IMR-90 (cell line): ENCODE measurements at regions not wholly inside any gene's neighbourhood (a gene's known extent, or its start where the extent isn't known, plus 50 kb on each side); places are given as distances from the start of the nearest gene placed in this dataset.

Experiments used
- ATAC-seq: fragments of 200-7000 bp; cut with Tn5 transposase; 2 replicates; pipeline ENCODE4 v1.9.1; 2020; ENCODE audit warnings: low read depth, mild to moderate bottlenecking, moderate library complexity
- BruUV-seq: library from RNA; stranded (reverse); fragments of 400-500 nt; replicated peaks from 2 replicates; lab custom pipeline; 2021; lab: Mats Ljungman, UMichigan
- CTCF ChIA-PET: fragments of 300-600 bp; formaldehyde crosslinking; extraction: SDS; loops from one replicate; lab custom pipeline; 2021; ENCODE audit warnings: antibody characterized with exemption; lab: Yijun Ruan, JAX
- POLR2A ChIA-PET: fragments of 300-600 bp; sonication (Branson Sonifier 250); formaldehyde crosslinking; loops from one replicate; lab custom pipeline; 2022; ENCODE audit warnings: antibody characterized with exemption; ENCODE audit not compliant: unreplicated experiment; lab: Charles Lee
- DNase-seq: peaks from one replicate; pipeline ENCODE4 v3.0.0; 2013
- H2AFZ ChIP-seq: replicated peaks from 2 replicates; pipeline ENCODE3; 2013; ENCODE audit warnings: low read length, mild to moderate bottlenecking; ENCODE audit not compliant: poor library complexity
- H2AK5ac ChIP-seq: 2 replicates; pipeline ENCODE4 v1.6.1; 2013; ENCODE audit warnings: low read depth, low read length, inconsistent platforms
- H2AK9ac ChIP-seq: replicated peaks from 2 replicates; pipeline ENCODE3; 2013; ENCODE audit warnings: mild to moderate bottlenecking, low read depth, low read length, moderate library complexity; ENCODE audit not compliant: poor library complexity
- H2BK120ac ChIP-seq: 2 replicates; pipeline ENCODE4 v1.6.1; 2013; ENCODE audit warnings: low read depth, low read length, inconsistent platforms
- H2BK15ac ChIP-seq: 3 replicates; pipeline ENCODE4 v1.6.1; 2013; ENCODE audit warnings: low read depth, low read length, inconsistent platforms
- H2BK20ac ChIP-seq: 2 replicates; pipeline ENCODE4 v1.6.1; 2013; ENCODE audit warnings: low read depth, mild to moderate bottlenecking, inconsistent platforms, low read length, moderate library complexity
- H2BK5ac ChIP-seq: 2 replicates; pipeline ENCODE4 v1.6.1; 2013; ENCODE audit warnings: mild to moderate bottlenecking, low read depth, low read length, inconsistent platforms; ENCODE audit not compliant: poor library complexity, severe bottlenecking
- H3K14ac ChIP-seq: replicated peaks from 2 replicates; pipeline ENCODE4 v1.6.1; 2013; ENCODE audit warnings: low read depth, low read length, inconsistent platforms
- H3K18ac ChIP-seq: 2 replicates; pipeline ENCODE4 v1.6.1; 2013; ENCODE audit warnings: low read depth, low read length, control low read depth
- H3K23ac ChIP-seq: 2 replicates; pipeline ENCODE4 v1.6.1; 2013; ENCODE audit warnings: low read depth, low read length, inconsistent platforms
- H3K27ac ChIP-seq: 2 replicates; pipeline ENCODE4 v1.5.1; 2013; ENCODE audit warnings: mild to moderate bottlenecking, control low read depth, low read length; ENCODE audit not compliant: insufficient read depth
- H3K27me3 ChIP-seq: 2 replicates; pipeline ENCODE4 v1.6.1; 2013; ENCODE audit warnings: low read length; ENCODE audit not compliant: control insufficient read depth, insufficient read depth
- H3K36me3 ChIP-seq: 2 replicates; pipeline ENCODE4 v1.6.1; 2013; ENCODE audit warnings: low read length, mixed read lengths; ENCODE audit not compliant: control insufficient read depth, insufficient read depth
- H3K4ac ChIP-seq: 2 replicates; pipeline ENCODE4 v1.6.1; 2013; ENCODE audit warnings: low read depth, low read length, inconsistent platforms
- H3K4me1 ChIP-seq: 2 replicates; pipeline ENCODE4 v1.6.1; 2013; ENCODE audit warnings: low read length, mixed read lengths; ENCODE audit not compliant: control insufficient read depth, insufficient read depth
- H3K4me2 ChIP-seq: 2 replicates; pipeline ENCODE4 v1.6.1; 2013; ENCODE audit warnings: low read depth, mild to moderate bottlenecking, control low read depth, low read length, moderate library complexity
- H3K4me3 ChIP-seq: 2 replicates; pipeline ENCODE4 v1.5.1; 2013; ENCODE audit warnings: low read depth, mild to moderate bottlenecking, control low read depth, low read length, moderate library complexity; ENCODE audit not compliant: insufficient read depth
- H3K56ac ChIP-seq: 2 replicates; pipeline ENCODE4 v1.6.1; 2013; ENCODE audit warnings: low read length, inconsistent platforms; ENCODE audit not compliant: insufficient read depth; ENCODE audit errors: extremely low read depth
- H3K79me1 ChIP-seq, 2 experiments: 2 replicates each; pipeline ENCODE4 v1.6.1; 2013; ENCODE audit warnings: low read length in 2 of 2, inconsistent platforms in 1 of 2, low read depth in 1 of 2
- H3K9ac ChIP-seq: 2 replicates; pipeline ENCODE4 v1.6.1; 2013; ENCODE audit warnings: low read depth, low read length, control low read depth
- H3K9me1 ChIP-seq: 2 replicates; pipeline ENCODE4 v1.6.1; 2013; ENCODE audit warnings: low read length, inconsistent platforms; ENCODE audit not compliant: insufficient read depth
- H3K9me3 ChIP-seq: 2 replicates; pipeline ENCODE4 v1.6.1; 2013; ENCODE audit warnings: low read length; ENCODE audit not compliant: control insufficient read depth, insufficient read depth
- H4K20me1 ChIP-seq: 2 replicates; pipeline ENCODE4 v1.6.1; 2013; ENCODE audit warnings: low read length, inconsistent platforms; ENCODE audit not compliant: insufficient read depth
- H4K5ac ChIP-seq: 2 replicates; pipeline ENCODE4 v1.6.1; 2013; ENCODE audit warnings: mild to moderate bottlenecking, low read depth, low read length, control low read depth
- H4K8ac ChIP-seq, 2 experiments: 2 replicates each; pipeline ENCODE4 v1.6.1; 2013; ENCODE audit warnings: low read depth in 2 of 2, low read length in 2 of 2, control low read depth in 1 of 2, inconsistent platforms in 1 of 2
- H4K91ac ChIP-seq: 2 replicates; pipeline ENCODE4 v1.6.1; 2013; ENCODE audit warnings: low read depth, low read length, inconsistent platforms; ENCODE audit not compliant: insufficient read depth
- CHD1 ChIP-seq: IDR thresholded peaks from 2 replicates; pipeline ENCODE4 v1.6.1; 2012; ENCODE audit warnings: low read depth, low read length, improper control_type of control experiment
- POLR2A ChIP-seq: IDR thresholded peaks from 2 replicates; pipeline ENCODE4 v1.6.1; 2012; ENCODE audit warnings: mild to moderate bottlenecking, low read depth, low read length
- RFX5 ChIP-seq: IDR thresholded peaks from 2 replicates; pipeline ENCODE4 v1.8.0; 2012; ENCODE audit warnings: low read depth, mild to moderate bottlenecking, low read length, moderate library complexity
- WGBS, 2 experiments: methylation state at CpG; one replicate each; pipeline versions ENCODE4 v1.1.5 to v1.1.7; 2013; ENCODE audit warnings: missing lambda C conversion rate in 2 of 2; ENCODE audit not compliant: insufficient read length in 1 of 2; ENCODE audit errors: extremely low coverage in 2 of 2; 5-methylcytosine and 5-hydroxymethylcytosine counted together
- dilution Hi-C: fragments of 300-500 bp; cut with HindIII; formaldehyde crosslinking; loops from one replicate; pipeline ENCODE4 v1.14.3; 2018; ENCODE audit warnings: low sequenced_read_pairs; ENCODE audit not compliant: unreplicated experiment
- in situ Hi-C: fragments of 300-500 bp; cut with MboI; formaldehyde crosslinking; loops from 3 replicates; pipeline ENCODE4 v1.14.3; 2019; ENCODE audit warnings: low sequenced_read_pairs, inconsistent platforms, mixed read lengths
- intact Hi-C: fragments of 100-400 bp; cut with micrococcal nuclease; formaldehyde crosslinking; loops from 2 replicates; pipeline ENCODE4 v1.10.0; 2022

GRCh38 chr18:38759457-38759856 is 1193.9 kb upstream of the CELF4 start:
- no peak overlapping the region for H2AK9ac ChIP-seq
- DNase-seq (no peak), ATAC-seq (no peak)
- H2BK20ac ChIP-seq = no peak overlapping the region
- H3K79me1 ChIP-seq = no peaks in the 10 kb centered on the region
- BruUV-seq = no TSS peak
- dilution Hi-C loops (no loop called here), intact Hi-C loops (no loop called here), in situ Hi-C loops (no loop called here)
- H3K23ac ChIP-seq = no peak overlapping the region
- H3K18ac ChIP-seq = no peak overlapping the region
- H3K4me3 ChIP-seq = no peak overlapping the region
- no peak overlapping the region for H2AK5ac ChIP-seq
- H3K4me2 ChIP-seq = no peak overlapping the region
- no peak overlapping the region for H4K5ac ChIP-seq
- TF ChIP-seq RFX5 (no peak), CHD1 (no peak), POLR2A (no peak)
- no peak overlapping the region for H2BK5ac ChIP-seq
- H2BK15ac ChIP-seq = no peak overlapping the region
- no peaks in the 10 kb centered on the region for H3K36me3 ChIP-seq
- H2AFZ ChIP-seq = no peak overlapping the region
- 0 out of 2 replicates have a peak, but pooled peaks cover 2% of the 10 kb centered on the region for H3K9me3 ChIP-seq
- no peak overlapping the region for H4K8ac ChIP-seq
- H3K9ac ChIP-seq = no peak overlapping the region
- H3K56ac ChIP-seq = no peak overlapping the region
- no peaks in the 10 kb centered on the region for H4K20me1 ChIP-seq
- POLR2A ChIA-PET = no interaction called here
- CTCF ChIA-PET = no interaction called here
- no peak overlapping the region for H2BK120ac ChIP-seq
- WGBS, 2 experiments = no CpG with 5 or more reads among the region's 1 CpG
- H3K9me1 ChIP-seq = no peaks in the 10 kb centered on the region
- no peak overlapping the region for H3K4ac ChIP-seq
- no peak overlapping the region for H3K27ac ChIP-seq
- H3K27me3 ChIP-seq = no peaks in the 10 kb centered on the region
- no peak overlapping the region for H3K14ac ChIP-seq
- no peaks in the 10 kb centered on the region for H3K4me1 ChIP-seq
- no peak overlapping the region for H4K91ac ChIP-seq
